ENCODE measurements at regions not wholly inside any gene's neighbourhood (a gene's known extent, or its start where the extent isn't known, plus 50 kb on each side); places are given as distances from the start of the nearest gene placed in this dataset.

- no peaks in the 10 kb centered on the region for H3K9me3 ChIP-seq (ENCODE audit: control insufficient read depth in 1 of 2, insufficient read depth in 1 of 2, low read depth in 1 of 2, low read length in 2 of 2)
- TF ChIP-seq FOSL1 (IDR thresholded peaks at IDR 0.05; ENCODE audit: low read depth): no peak
- TF ChIP-seq REST (IDR thresholded peaks at IDR 0.05; ENCODE audit: low read depth): no peak
- TF ChIP-seq SP1 (IDR thresholded peaks at IDR 0.05; ENCODE audit: low read depth): no peak
- TF ChIP-seq SRF (IDR thresholded peaks at IDR 0.05; ENCODE audit: low read depth): no peak
- TF ChIP-seq SIN3A (IDR thresholded peaks at IDR 0.05; ENCODE audit: low read depth): no peak
- no peak for TF ChIP-seq EZH2phosphoT487 (IDR thresholded peaks at IDR 0.05; ENCODE audit: borderline replicate concordance)
- TF ChIP-seq MAX (IDR thresholded peaks at IDR 0.05): no peak
- no peak for TF ChIP-seq ZBTB33 (IDR thresholded peaks at IDR 0.05; ENCODE audit: extremely low read depth, insufficient replicate concordance, low read length)
- TF ChIP-seq ATF3 (IDR thresholded peaks at IDR 0.05): no peak
- no peak for TF ChIP-seq EZH2 (IDR thresholded peaks at IDR 0.05)
- no peak for TF ChIP-seq POLR2AphosphoS5 (IDR thresholded peaks at IDR 0.05; ENCODE audit: low read depth, low read length)
- no peak for TF ChIP-seq CEBPB (IDR thresholded peaks at IDR 0.05; ENCODE audit: low read depth)
- TF ChIP-seq YY1 (IDR thresholded peaks at IDR 0.05; ENCODE audit: extremely low read depth, insufficient replicate concordance, low read depth, low read length): no peak
- no peak for TF ChIP-seq JUND (IDR thresholded peaks at IDR 0.05)
- no peak for TF ChIP-seq TCF7L2 (IDR thresholded peaks at IDR 0.05; ENCODE audit: borderline replicate concordance, extremely low read depth, insufficient read depth, insufficient read length)
- TF ChIP-seq CTCF (IDR thresholded peaks at IDR 0.05 in 2 of 3, conservative IDR thresholded peaks at IDR 0.05 in 1 of 3; ENCODE audit: borderline replicate concordance in 1 of 3, insufficient read depth in 1 of 3, low read depth in 2 of 3, low read length in 2 of 3): no peak
- no peak for TF ChIP-seq ZFX (IDR thresholded peaks at IDR 0.05)
- no peak for TF ChIP-seq EGR1 (IDR thresholded peaks at IDR 0.05; ENCODE audit: low read depth)
- no peaks in the 10 kb centered on the region for H4K20me1 ChIP-seq (ENCODE audit: insufficient read depth)
- no peaks in the 10 kb centered on the region for H3K36me3 ChIP-seq (ENCODE audit: control insufficient read depth in 1 of 2, insufficient read depth in 2 of 2, low read length in 2 of 2)
- no peak overlapping the region for H2AFZ ChIP-seq (ENCODE audit: low read depth, low read length, poor library complexity, severe bottlenecking)
- RAD21 ChIA-PET (ENCODE audit: low non-redundant PET in 1 of 2, low total read pairs in 2 of 2, uncharacterized antibody in 2 of 2, unreplicated experiment in 2 of 2): no interaction called here
- POLR2A ChIA-PET: no interaction called here
- BruUV-seq (replicated peaks): no TSS peak
- no peak overlapping the region for H3K4me3 ChIP-seq (replicated peaks in 1 of 2; ENCODE audit: low read depth in 1 of 2, low read length in 2 of 2)
- H3K79me2 ChIP-seq (ENCODE audit: insufficient read depth, low read length): no peaks in the 10 kb centered on the region
- intact Hi-C loops (cut with micrococcal nuclease): no loop called here
- H3K9ac ChIP-seq (ENCODE audit: low read length): no peak overlapping the region
- no peak overlapping the region for H3K27ac ChIP-seq (ENCODE audit: low read depth, low read length)
- ATAC-seq: no peak
- H3K4me1 ChIP-seq (ENCODE audit: control insufficient read depth in 1 of 2, insufficient read depth in 2 of 2, low read length in 2 of 2): no peaks in the 10 kb centered on the region
- no peak for DNase-seq (ENCODE audit: low read depth, low spot score)
- no peaks in the 10 kb centered on the region for H3K9me2 ChIP-seq (ENCODE audit: insufficient read depth)
- CTCF ChIA-PET: no interaction called here
- no peak overlapping the region for H3K4me2 ChIP-seq (ENCODE audit: low read length)
- H3K27me3 ChIP-seq (ENCODE audit: insufficient read depth, low read length): peaks cover 15% of the 10 kb centered on the region; the same call in 1 of the 2 replicates
These were observed 224.8 kb downstream of the MTERF1 start for GRCh38 chr7:91655656-91656055.
